ENCODE measurements at regions not wholly inside any gene's neighbourhood (a gene's known extent, or its start where the extent isn't known, plus 50 kb on each side); places are given as distances from the start of the nearest gene placed in this dataset.
"Not testable (repeated sequence)": the region's sequence is repeated elsewhere in the genome, so short reads cannot be mapped to it uniquely, and the experiment has no call there.

DNA sequence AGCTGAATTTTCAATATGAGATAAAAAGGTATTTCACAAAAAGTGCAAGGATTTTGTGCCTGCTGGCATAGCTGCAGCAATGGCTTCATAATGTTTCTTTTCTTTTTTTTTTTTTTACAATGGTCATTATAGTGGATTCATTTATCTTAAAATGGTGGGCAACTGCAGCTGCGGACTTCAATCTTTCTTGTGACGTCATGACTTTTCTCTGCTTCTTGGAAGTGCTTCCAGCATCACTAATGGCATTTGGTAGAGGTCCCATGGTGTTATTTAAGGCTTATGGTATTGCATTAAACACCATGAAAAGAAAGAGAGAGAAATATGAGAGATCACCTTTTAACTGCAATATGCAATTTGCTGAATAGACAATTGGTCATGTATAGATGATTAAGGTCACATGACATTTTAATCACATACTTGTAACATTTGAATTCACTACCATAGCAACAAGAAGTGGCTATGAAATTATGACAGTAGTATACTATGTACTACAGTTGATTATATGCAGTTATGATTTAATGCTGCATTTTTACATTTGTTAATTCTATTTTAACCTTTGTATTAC, 684.0 kb upstream of the AADAT start:
- DNase-seq, result no peak

DNA sequence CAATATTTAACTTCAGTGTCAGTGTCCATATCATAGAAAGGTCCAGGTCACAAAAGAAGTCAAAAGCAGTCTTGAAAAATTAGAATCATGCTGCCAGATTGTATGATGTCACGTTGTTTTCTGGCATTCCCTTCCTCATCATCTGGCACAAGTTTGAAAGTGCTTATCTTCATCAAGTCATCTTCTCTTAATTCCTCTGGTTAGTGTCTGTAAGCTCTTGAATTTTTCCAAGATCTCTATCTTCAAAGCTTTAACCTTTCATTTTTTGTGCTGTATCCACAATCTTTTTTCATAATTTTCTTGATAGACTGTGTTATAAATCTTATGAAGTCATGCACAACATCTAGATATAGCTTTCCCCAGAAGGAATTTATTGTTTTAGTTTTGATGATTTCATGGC, 682.7 kb upstream of the AADAT start:
- DNase-seq, result no peak

DNA sequence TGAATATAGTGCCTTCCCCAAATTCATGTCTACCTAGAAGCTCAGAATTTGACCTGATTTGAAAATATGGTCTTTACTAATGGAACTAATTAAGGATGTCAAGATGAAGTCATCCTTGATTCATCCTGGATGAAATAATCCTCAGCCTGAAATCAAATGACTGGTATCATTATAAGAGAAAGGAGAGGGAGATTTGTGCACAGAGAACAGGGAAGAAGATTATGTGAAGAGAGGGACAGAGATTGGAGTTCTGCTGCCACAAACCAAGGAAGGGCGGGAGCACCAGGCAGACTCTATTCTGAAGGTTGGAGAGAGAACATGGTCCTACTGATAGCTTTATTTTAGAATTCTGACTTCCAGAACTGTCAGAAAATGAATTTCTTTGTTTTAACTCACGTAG, 680.9 kb upstream of the AADAT start:
- no peak for DNase-seq

DNA sequence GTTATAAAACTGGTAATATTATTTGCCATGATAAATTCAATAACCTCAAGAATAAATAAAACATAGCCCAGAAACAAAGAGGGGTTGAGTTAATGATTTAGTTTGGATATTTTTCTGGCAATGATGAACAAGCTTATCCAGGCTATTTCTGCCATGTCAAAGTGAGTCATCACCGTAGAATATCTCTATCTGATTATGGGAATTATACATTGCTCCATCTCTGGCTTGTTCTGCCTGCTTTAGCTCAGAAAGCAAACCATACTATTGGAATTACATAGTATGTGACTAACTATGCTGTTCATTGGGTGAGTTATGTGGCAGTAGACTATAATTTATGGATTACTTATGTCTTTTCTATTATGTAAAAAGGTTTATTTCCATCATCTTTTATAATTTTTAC, 680.1 kb upstream of the AADAT start:
- DNase-seq, result no peak

DNA sequence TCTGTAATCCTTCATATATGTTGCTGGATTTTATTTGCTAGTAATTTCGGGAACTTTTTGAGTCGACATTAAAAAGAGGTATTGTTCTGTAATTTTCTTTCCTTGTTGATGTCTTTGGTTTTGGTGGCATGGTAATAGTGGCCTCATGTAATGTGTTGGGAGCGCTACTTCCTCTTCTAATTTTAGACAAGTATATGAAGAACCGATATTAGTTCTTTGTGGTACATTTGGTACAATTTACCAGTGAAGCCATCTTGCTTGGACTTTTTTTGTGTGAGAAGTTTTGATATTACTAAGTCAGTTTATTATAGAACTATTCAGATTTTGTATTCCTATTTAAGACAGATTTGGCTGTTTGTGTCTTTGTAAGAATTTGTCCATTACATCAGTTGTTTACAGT, 669.2 kb upstream of the AADAT start:
- no peak for DNase-seq

DNA sequence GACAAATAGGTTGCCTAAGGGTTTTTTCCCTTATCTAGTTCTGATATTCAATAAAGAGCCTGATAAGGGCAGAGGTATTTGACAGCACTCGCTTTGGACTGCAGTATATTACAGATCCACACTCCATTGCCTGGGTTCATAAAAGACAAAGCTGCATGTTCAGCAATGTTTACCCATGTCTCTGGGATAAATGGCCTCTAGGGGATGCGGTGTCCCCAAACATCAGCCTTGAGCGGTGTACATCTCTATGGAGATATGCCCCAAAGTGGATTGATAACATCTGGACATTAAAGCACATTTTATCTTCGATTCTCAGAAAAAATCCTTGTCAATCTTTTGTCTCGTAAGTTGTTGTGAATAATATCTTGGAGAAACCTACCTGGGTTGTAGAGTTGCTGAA, 660.8 kb upstream of the AADAT start:
- no peak for DNase-seq

DNA sequence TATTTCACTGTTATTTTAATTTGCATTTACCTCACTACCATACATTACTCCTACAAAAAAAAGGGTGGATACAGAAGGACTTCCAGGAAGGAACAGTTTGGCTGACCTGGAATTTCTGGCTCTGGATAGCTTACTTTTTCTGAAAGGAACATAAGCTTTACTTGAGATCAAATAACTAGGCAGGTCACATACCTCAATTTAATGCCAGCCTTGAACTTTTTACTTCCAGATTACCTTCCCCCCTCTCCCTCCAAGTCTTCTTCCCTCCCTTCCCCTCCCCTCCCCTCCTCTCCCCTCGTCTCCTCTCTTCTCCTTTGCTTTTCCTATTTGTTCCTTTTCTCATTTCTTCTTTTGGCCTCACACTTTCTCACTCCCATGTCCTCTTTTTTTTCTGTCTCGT, 659.2 kb upstream of the AADAT start:
- no peak for DNase-seq

DNA sequence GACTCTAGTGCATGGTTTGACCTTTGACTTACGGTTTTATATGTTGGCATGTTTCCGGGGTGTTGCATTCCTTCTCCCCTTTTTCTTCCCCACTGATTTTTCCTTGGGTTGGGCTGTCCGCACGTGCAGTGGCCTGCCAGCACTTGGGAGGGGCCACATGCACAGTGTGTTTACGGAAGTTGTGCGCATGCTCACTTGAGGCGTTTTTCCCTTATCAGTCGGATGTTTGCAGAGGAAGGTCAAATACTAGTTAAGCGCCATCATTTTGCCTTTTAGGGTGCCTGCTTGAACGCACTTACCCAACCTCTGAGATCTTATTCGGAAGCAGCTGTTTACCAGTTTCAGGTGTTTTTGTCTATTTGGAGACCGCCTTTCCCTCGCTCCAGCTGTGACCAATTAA, 653.9 kb upstream of the AADAT start:
- no peak for DNase-seq

DNA sequence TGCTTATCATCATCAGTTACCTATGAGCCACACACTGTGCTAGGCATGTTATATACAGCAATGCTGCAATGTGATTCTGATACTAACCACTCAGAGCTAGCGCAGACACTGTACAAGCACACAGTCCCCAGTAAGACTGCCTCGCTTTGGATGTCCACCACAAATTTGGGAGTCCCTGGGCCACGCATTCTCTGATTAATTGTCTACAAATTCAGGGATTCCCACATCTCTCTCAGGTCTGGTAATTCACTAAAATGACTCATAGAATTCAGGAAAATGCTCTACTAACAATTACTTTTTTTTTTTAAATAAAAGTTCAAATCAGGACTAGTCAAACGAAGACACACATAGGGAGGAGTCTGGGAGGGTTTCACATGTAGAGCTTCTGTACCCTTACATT, 652.1 kb upstream of the AADAT start:
- DNase-seq, result no peak

DNA sequence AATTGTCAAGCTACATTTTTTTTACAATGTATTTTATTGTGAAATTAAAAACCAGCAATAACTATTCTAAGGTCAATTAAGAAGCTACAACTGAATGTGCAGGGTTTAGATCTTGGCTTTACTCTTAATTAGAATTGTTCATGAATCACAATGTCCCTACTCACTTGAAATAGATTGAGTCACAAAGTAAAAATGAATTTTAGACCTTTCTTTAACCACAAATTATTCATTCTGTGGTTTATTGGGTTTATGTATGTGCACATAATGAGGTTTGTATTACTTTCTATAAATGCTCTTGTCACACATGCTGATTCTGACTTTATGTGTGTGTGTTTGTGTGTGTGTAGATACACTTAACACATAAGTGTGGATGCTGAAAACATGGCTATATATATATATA, 647.0 kb upstream of the AADAT start:
- DNase-seq, result no peak

DNA sequence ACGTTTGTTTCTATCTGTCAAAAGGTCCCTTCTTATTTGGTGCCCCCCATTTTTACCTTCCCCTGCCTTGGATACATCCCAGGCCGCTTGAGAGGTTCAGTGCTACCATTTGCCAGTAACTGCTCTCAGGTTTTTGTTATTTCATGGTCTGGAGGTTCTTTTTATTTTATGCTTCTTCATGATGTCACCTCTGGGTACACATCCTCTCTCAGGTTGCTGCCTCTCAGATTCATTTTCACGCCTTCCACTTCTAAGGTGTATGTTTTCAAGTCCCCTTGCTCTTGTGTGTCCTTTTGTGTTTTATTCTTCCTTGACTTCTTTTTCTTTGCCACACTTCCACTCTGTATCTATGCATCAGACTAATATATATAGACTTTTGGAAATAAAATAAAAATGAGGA, 640.1 kb upstream of the AADAT start:
- DNase-seq, result no peak

DNA sequence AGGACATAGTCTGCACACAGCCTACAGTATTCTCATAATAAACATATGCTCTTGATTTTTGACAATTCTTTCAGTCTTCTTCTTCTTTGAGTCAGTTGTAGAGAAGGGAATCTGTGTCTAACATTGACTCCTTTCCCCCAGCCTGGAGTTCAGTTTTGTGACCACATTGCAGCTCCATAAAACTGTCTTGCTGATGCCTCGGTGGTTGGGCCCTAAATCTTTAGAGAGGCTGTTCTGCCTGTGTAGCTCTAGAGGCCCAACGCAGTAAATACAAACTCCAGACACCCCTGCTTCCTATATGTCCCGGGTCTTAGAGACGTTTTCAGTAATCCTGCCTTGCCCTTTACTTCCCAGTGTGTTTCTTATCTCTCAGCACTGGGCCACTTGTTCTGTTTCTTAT, 639.5 kb upstream of the AADAT start:
- DNase-seq, result no peak

DNA sequence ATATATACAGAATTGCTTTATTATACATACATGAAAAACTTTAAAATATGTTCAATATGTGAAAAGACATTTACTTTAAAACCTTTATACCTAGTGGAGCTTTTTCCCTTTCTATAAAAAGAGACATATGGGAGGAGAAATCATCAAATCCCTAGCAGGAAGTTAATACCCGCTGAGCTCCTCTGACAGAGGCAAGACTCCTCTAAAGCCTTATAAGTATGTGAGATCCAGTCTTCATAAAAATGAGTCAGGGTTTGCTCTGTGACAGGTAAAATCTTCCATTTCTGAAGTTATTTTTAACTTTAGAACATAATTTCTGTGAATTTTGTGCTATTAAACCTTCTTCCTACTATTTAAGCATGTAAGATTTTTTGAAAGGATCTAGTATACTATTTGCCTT, 634.4 kb upstream of the AADAT start:
- no peak for DNase-seq

DNA sequence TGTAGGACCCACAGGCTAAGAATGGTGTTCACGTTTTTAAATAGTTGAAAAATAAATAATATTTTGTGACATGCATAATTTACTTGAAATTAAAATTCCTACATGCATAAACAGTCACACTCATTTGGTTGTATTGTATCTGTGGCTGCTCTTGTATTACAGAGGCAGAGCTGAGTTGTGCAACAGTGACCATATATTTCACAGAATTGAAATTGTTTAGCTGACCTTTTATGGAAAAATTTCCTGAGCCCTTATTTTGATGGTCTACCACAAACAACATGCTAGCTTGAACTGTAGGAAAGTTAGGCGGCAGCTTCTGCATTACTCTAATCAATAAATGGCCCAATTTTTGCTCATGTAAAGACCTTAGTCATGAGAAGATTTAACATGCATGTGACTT, 633.4 kb upstream of the AADAT start:
- no peak for DNase-seq

DNA sequence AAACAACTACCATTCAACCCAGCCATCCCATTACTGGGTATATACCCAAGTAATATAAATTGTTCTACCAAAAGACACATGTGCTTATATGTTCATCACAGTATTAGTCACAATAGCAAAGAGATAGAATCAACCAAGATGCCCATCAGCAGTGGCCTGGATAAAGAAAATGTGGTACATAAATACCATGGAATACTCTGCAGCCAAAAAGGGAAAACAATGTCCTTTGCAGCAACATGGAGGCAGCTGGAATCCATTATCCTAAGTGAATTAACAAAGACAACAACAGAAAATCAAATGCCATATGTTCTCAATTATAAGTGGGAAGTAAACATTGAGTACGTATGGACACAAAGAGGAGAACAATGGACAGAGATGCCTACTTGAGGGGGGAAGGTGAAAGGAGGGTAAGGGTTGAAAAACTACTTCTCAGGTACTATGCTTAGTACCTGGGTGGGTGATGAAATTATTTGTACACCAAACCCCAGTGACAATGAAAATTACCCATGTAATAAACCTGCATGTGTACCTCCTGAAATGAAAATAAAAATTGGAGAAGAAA, 632.1 kb upstream of the AADAT start:
- DNase-seq, result no peak

DNA sequence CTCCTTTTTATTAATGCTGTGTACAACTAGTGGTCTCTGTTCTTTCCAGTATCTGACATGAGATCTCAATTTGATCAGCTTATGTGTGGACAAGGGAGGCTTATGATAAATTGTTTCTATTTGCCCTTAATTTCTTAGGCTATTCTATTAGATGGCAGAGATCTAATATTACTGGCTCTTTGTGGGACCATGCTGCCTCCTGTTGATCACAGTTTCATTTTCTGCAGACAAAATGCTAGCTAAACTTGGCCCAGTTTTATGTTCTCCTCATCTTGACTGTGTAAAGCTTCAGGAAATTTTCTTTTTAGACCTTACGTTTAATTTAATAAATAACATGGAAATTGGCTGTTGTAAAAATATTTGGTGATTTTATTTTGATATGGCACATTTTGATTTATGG, 627.1 kb upstream of the AADAT start:
- DNase-seq, result no peak

DNA sequence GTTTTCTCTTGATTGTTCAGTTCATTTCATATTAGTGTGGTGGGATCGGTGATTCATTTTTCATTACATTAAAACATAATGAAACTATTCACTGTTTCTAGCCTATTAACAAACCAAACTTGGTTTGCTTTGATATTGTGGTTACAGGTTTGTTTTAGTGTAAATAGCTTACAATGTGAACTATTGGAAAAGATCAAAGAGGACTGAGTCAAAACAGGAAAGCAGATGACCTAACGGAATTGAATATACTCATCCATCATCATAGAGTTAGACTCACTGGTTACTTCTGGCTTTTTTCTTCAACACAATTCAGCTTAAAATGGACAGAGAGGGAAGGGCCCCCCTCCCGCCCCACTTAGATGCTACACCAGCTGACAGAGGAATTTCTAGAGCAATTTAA, 616.2 kb upstream of the AADAT start:
- no peak for DNase-seq

DNA sequence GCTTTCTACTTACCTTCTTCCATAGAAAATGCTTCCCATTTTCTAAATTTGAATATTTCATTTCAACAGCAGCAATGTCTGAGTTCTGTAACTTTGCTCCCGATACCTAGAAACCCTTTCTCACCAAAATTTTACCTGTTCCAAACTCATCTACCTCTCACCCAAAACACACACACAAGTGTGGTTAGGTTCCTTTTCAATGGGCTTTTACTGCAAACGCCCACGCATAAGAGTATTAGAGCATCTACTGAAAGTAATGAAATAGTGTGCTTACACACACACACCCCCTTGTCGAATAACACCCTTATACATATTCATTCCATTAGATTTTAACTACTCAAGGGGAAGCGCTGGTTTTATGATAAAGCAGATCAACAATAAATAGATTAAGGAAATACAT, 610.3 kb upstream of the AADAT start:
- DNase-seq, result no peak

DNA sequence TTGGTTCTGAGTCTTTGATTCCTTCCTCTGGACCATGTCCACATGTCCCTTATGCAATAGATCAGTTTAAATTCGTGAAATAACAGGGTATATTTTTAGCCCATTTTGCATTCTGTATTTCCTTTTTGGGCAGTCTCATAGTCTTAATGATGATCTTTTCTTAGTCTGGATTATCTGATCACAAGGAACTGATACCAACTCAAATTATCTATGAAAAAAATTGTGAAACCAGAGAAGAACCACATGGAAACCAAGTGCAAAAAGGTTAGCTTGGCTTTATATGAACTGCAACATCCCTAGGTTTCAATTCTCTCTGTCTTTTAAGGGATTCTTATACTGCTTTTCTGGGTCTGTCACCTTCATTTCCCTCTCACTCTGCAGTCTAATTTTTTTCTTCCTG, 608.6 kb upstream of the AADAT start:
- DNase-seq, result no peak

DNA sequence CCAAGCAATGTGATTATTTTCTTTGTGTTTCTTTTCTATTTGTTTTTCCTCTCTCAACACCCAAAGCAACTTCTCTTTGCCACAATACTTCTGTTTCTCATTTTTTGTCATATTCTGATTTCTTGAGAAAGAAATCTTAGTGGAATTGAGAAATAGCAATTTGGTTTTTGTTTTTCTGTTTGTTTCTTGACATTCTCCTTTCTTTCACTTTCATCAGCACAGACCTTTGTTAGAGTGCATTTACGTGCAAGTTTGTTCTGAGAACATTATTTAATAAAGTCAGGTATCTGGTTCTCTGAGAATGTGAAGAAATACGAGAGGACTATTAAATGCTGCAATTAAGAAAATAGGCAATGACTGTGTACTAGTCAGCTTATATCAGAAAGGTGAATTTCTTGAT, 608.1 kb upstream of the AADAT start:
- no peak for DNase-seq

DNA sequence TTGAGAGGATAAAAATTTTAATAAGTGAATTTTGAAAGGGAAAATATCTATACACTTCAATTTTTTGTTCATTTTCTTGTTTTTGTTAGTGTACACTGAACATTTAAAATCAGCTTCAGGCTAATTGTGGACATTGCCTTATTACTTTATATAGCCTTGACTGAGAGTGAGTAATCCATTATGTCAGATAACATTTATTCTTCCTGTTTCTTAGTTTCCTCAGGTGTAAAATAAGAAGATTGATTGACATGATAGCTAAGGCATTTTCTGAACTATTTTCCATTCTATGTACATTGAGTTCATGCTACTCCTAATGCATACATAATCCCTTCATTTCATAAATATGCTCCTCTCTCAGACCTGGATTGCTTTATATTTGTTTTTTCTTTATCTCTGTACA, 607.3 kb upstream of the AADAT start:
- DNase-seq, result no peak

DNA sequence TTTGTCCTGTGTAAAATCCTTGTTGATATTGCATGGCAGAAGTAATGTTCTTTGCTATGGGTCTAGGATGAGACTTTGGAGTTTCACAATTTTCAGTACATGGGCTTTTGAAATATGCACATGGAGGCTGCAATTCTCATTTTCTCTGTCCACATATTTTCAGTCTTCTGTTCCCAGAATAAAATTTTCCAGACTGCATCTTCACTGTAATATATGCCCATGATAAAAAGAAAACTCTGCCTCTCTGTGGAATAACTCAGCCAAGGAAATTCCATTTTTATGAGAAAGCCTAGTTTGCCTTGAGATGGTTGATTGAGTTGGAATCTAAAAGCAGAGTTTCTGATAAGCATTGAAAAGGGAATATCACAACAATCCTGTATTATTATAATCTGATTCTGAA, 601.4 kb upstream of the AADAT start:
- DNase-seq, result no peak

DNA sequence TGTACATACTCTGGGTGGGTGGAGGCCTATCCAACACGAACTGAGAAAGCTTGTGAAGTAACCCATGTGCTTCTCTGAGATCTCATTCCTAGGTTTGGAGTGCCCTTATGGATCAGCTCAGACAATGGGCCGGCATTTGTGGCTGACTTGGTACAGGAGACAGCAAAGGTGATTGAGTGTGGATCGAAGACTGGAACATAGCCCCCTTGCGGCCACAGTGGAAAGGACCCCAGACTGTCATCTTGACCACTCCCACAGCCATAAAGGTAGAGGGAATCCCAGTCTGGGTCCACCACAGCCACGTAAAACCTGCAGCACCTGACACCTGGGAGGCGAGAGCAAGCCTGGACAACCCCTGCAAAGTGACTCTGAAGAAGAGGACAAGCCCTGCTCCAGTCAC, 598.0 kb upstream of the AADAT start:
- DNase-seq, result no peak

DNA sequence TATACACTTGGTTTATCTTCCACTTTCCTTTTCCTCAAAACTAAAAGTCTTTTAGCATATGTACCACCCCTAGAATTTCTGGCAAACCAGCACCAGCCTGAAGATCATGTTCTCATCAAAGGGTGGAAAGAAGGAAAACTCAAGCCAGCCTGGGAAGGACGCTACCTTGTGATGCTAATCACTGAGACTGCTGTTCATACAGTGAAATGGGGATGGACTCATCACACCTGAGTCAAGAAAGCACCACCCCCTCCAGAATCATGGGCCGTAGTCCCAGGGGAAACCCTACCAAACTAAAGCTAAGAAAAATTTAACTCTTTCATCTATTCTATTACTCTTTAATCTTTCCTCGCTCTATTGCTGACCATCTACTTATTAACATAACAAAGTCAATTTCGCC, 595.9 kb upstream of the AADAT start:
- not testable (repeated sequence) for DNase-seq

DNA sequence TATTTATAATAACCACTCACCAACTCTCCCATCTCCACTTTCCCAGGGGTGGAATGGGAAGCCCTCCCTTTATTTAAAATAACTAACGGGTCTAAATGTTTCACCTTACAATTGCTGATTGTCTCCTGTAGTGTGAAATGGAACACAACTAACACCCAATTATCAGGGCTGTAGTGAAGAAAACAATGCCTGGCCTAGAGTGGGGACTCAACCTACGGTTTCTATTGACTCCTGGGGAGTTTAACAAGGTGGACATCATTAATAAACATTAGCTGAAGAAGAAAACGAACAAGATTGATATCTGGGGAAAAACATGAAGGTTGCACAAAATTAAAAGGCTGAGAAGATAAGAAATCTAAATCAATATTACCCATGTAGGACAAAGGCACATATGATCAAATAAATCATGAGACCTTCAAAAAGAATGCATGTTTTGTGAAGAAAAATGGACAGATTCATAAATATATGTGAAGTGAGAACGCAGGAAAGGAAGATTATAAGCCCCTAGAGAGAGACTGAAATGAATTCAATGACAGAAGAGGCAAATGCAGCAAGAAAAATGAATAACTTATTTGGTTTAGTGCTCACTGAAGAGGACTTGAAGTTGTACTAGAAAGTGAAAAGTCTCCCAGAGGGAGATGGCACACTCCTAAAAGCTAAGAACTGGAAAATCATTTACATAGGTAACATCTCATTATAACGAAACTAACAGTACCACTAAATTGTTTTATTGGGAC, 593.0 kb upstream of the AADAT start:
- no peak for DNase-seq
